Large intestine (tissue), 3 donors: ENCODE measurements at regions not wholly inside any gene's neighbourhood (a gene's known extent, or its start where the extent isn't known, plus 50 kb on each side); places are given as distances from the start of the nearest gene placed in this dataset.
A peak's percentile ranks its signal among the peaks of the same experiment; 100 is the strongest.
"Not testable (repeated sequence)": the region's sequence is repeated elsewhere in the genome, so short reads cannot be mapped to it uniquely, and the experiment has no call there.

ENCODE experiments used
- DNase-seq, 2 donors: peaks; one replicate each; pipeline versions ENCODE4 v3.0.0 to v3.0.0-alpha.2; 2013
- H3K27ac ChIP-seq: one replicate; pipeline ENCODE4 v1.5.1; 2013; ENCODE audit warnings: low read length
- H3K27me3 ChIP-seq: 2 replicates; pipeline ENCODE4 v1.6.1; 2013; ENCODE audit warnings: low read length; ENCODE audit not compliant: control insufficient read depth, insufficient read depth
- H3K36me3 ChIP-seq: 2 replicates; pipeline ENCODE4 v1.6.1; 2013; ENCODE audit warnings: low read length; ENCODE audit not compliant: control insufficient read depth, insufficient read depth
- H3K4me1 ChIP-seq: one replicate; pipeline ENCODE4 v1.6.1; 2013; ENCODE audit warnings: low read length; ENCODE audit not compliant: control insufficient read depth, insufficient read depth
- H3K4me3 ChIP-seq: one replicate; pipeline ENCODE4 v1.5.1; 2013; ENCODE audit warnings: low read length
- H3K9me3 ChIP-seq: one replicate; pipeline ENCODE4 v1.6.1; 2013; ENCODE audit warnings: mild to moderate bottlenecking, low read depth, low read length, moderate library complexity; ENCODE audit not compliant: control insufficient read depth
- WGBS: methylation state at CpG from one replicate; pipeline ENCODE4 v1.1.5; 2013; ENCODE audit warnings: low lambda C conversion rate; ENCODE audit not compliant: insufficient coverage; 5-methylcytosine and 5-hydroxymethylcytosine counted together

DNA sequence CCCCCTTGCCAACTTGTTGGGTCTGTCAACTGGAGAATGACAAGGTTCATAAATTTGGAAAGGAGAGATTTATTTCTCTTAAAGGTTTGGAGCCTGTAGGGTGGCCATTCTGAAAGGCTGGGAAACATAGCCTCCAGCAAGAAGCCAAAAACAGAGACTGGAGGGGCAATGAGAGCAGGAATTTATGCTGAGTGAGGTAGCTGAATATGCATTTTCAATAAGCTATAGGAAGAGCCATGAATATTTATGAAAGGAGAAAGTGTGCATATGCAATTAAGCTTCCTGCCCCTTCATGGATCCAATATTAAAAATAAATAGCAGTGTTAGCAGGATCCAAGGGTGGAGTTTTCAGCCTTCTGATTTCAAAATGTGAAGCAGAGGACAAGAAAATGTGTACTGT lies 306.1 kb upstream of the LRRC3B start:
- no peaks in the 10 kb centered on the region for H3K36me3 ChIP-seq
- H3K4me1 ChIP-seq = no peaks in the 10 kb centered on the region
- no peak overlapping the region for H3K27ac ChIP-seq
- H3K9me3 ChIP-seq = no peaks in the 10 kb centered on the region
- no peak for DNase-seq
- no peaks in the 10 kb centered on the region for H3K27me3 ChIP-seq
- H3K4me3 ChIP-seq = no peak overlapping the region

- no CpG with 5 or more reads among the region's 6 CpGs for WGBS
Observed at GRCh38 chr3:26323741-26324140, 298.8 kb upstream of the LRRC3B start.

DNA sequence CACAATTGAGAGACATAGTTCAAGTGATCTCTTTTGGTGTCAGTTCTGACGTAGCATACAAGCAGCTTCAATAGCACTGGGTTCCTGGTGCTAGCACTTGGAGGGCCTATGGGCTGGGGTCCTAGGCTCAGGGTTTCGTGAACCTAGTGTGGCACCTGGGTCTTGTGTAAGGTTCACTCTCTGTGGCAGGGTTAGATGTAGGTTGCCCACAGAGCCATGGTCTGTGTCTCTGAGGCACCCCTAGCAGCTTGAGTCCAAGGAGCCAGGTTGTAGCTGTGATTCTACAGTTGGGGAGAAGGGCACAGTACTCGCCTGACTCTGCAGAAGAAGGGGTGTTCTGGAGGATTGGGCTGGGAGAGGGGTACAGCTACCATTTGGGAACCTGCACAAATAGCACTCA lies 282.6 kb upstream of the LRRC3B start:
- no peaks in the 10 kb centered on the region for H3K4me1 ChIP-seq
- no peak overlapping the region for H3K27ac ChIP-seq
- DNase-seq = no peak
- no peaks in the 10 kb centered on the region for H3K27me3 ChIP-seq
- H3K4me3 ChIP-seq = no peak overlapping the region
- no peaks in the 10 kb centered on the region for H3K36me3 ChIP-seq
- WGBS = no CpG with 5 or more reads among the region's 3 CpGs
- no peaks in the 10 kb centered on the region for H3K9me3 ChIP-seq

More at GRCh38 chr3:26323741-26324140, 298.8 kb upstream of the LRRC3B start:
- not testable (repeated sequence) for H3K4me3 ChIP-seq, H3K27me3 ChIP-seq, H3K27ac ChIP-seq, H3K9me3 ChIP-seq, H3K4me1 ChIP-seq, DNase-seq, H3K36me3 ChIP-seq

GRCh38 chr3:26343647-26344046 lies 278.9 kb upstream of the LRRC3B start:
- H3K27ac ChIP-seq = no peak overlapping the region
- DNase-seq = no peak
- H3K4me3 ChIP-seq = no peak overlapping the region
- no peaks in the 10 kb centered on the region for H3K27me3 ChIP-seq
- WGBS = 100% methylated on average over 1 of the region's 1 CpG
- H3K9me3 ChIP-seq = peaks cover 4% of the 10 kb centered on the region
- no peaks in the 10 kb centered on the region for H3K36me3 ChIP-seq
- H3K4me1 ChIP-seq = no peaks in the 10 kb centered on the region

DNA sequence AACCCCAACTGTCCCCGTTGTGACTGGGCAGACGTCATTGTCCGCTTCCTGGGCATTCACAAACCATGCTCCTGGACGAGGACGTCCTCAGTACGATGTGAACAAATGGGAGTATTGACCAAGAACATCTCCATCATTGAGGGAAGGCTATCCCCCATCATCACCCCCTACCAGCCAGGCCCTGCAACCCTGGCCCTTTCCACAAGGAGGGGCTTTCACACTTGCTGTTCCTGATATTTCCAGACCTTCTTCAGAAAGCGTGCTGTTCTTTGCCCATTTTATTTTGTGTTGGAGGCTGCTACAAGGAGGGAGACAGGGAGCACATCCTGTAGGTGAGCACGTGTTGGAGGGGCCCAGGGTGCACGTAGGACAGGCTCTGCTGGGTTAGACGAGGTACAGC lies 277.0 kb upstream of the LRRC3B start:
- Histone ChIP-seq H3K36me3 (no peaks in the 10 kb centered on the region), H3K27me3 (no peaks in the 10 kb centered on the region), H3K4me3 (no peak overlapping the region), H3K4me1 (no peaks in the 10 kb centered on the region), H3K27ac (no peak overlapping the region), H3K9me3 (peaks cover 4% of the 10 kb centered on the region)
- WGBS = no CpG with 5 or more reads among the region's 10 CpGs
- DNase-seq = no peak

GRCh38 chr3:26346497-26346896 lies 276.1 kb upstream of the LRRC3B start:
- no CpG with 5 or more reads among the region's 13 CpGs for WGBS
- peaks cover 4% of the 10 kb centered on the region for H3K9me3 ChIP-seq
- no peaks in the 10 kb centered on the region for H3K27me3 ChIP-seq
- no peaks in the 10 kb centered on the region for H3K4me1 ChIP-seq
- DNase-seq = no peak
- H3K4me3 ChIP-seq = no peak overlapping the region
- H3K27ac ChIP-seq = no peak overlapping the region
- H3K36me3 ChIP-seq = no peaks in the 10 kb centered on the region

DNA sequence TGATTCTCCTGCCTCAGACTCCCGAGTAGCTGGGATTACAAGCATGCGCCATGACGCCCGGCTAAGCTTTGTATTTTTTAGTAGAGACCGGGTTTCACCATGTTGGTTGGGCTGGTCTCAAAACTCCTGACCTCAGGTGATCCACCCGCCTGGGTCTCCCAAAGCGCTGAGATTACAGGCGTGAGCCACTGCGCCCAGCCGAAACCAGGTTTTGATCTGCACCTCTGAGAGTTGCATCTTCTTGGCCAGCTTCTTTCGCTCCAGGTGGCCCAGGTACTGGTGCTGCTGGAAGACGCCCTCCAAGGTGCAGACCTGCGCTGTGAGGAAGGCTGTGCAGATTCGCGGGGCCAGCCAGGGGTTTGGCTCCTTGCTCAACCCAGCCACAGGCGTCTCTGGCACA lies 275.4 kb upstream of the LRRC3B start:
- H3K4me3 ChIP-seq = no peak overlapping the region
- no peaks in the 10 kb centered on the region for H3K4me1 ChIP-seq
- no CpG with 5 or more reads among the region's 16 CpGs for WGBS
- no peak overlapping the region for H3K27ac ChIP-seq
- H3K36me3 ChIP-seq = no peaks in the 10 kb centered on the region
- H3K27me3 ChIP-seq = no peaks in the 10 kb centered on the region
- DNase-seq = no peak
- H3K9me3 ChIP-seq = peaks cover 4% of the 10 kb centered on the region

DNA sequence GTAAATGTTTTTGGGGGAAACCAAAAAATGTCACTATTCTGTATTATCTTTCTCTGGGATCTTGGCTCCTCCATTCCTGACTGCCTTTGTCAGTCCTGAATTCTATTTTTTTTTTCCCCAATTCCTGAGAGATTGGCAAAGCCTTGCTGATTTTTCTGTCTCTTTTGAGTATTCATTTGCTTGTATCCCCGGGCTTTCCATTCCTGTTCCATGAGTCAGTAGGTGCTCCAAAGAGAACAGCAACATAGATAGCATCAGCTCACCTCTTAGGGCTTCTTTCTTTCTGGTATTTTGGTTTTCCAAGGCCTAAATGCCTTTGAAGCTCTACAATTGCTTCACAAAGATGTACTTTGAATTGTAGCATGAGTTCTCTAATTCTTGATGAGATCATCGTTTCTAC lies 271.7 kb upstream of the LRRC3B start:
- Histone ChIP-seq H3K27me3 (no peaks in the 10 kb centered on the region), H3K4me1 (no peaks in the 10 kb centered on the region), H3K36me3 (no peaks in the 10 kb centered on the region), H3K27ac (no peak overlapping the region), H3K9me3 (peaks cover 4% of the 10 kb centered on the region), H3K4me3 (no peak overlapping the region)
- 75% methylated on average over 1 of the region's 2 CpGs for WGBS
- DNase-seq = no peak

- DNase-seq = no peak
- no peak overlapping the region for H3K27ac ChIP-seq
- no peak overlapping the region for H3K4me3 ChIP-seq
- H3K9me3 ChIP-seq = no peaks in the 10 kb centered on the region
- no peaks in the 10 kb centered on the region for H3K36me3 ChIP-seq
- no peaks in the 10 kb centered on the region for H3K4me1 ChIP-seq
- H3K27me3 ChIP-seq = no peaks in the 10 kb centered on the region
Observed at GRCh38 chr3:26353097-26353496, 269.5 kb upstream of the LRRC3B start.

DNA sequence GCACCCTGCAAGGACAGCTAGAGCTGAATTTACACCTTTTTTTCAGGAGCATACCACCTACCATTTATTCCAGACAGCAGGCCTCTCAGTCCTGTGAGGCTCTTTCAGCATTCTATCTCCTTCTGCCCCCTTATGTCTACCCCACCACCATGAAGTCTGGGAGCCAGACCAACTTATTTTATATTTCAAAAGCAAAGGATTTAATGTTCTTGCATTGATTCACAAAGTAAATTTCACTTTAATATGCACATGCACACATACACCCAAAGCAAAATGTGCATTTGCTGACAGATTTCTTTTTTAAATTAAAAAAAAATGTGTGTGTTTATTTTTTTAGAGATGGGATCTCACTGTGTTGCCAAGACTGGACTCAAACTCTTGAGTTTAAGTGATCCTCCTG lies 264.2 kb upstream of the LRRC3B start:
- Histone ChIP-seq H3K27me3 (no peaks in the 10 kb centered on the region), H3K27ac (no peak overlapping the region), H3K4me3 (no peak overlapping the region), H3K36me3 (no peaks in the 10 kb centered on the region), H3K4me1 (no peaks in the 10 kb centered on the region), H3K9me3 (peaks cover 4% of the 10 kb centered on the region)
- DNase-seq = no peak

DNA sequence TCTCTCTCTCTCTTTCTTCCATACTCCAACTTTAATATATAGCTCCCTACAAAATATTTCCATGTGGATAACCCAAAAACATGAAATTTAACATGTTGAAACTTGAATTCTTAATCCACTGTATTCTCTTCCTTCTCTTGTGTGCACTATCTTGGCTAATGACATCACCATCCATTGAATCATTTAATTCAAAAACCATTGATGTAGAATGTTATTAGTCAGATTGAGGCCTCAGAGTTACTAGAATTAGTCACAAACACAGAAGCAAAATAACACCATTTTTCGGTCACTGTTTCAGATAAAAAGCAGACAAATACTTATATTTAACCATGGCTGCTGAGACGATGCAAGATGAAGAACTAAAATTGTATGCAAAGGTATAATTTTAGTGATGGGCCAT lies 256.9 kb upstream of the LRRC3B start:
- H3K4me1 ChIP-seq = no peaks in the 10 kb centered on the region
- H3K27me3 ChIP-seq = no peaks in the 10 kb centered on the region
- H3K9me3 ChIP-seq = peaks cover 4% of the 10 kb centered on the region
- H3K27ac ChIP-seq = no peak overlapping the region
- DNase-seq = no peak
- 86% methylated on average over 1 of the region's 2 CpGs for WGBS
- H3K36me3 ChIP-seq = no peaks in the 10 kb centered on the region
- no peak overlapping the region for H3K4me3 ChIP-seq

DNA sequence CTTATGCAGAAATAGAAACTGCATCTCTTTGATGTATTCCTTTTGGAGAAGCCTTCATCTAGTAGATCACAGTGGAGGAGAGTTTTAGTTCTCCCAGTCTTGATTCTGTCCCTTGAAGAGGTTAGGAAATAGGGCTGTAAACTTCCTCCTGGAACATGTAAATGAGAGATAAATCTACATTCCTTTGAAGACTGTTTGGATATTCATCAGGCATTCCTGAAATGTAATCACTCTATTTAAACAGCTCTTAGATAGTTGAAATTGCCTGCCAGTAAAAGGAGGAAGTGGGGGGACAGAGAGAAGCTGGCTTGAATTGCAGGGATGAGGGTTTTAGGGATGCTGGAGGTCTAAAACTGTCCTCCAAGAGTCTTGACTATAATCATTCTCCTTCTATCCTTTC lies 254.3 kb upstream of the LRRC3B start:
- Histone ChIP-seq H3K4me1 (no peaks in the 10 kb centered on the region), H3K9me3 (no peaks in the 10 kb centered on the region), H3K36me3 (no peaks in the 10 kb centered on the region), H3K27ac (no peak overlapping the region), H3K4me3 (no peak overlapping the region), H3K27me3 (no peaks in the 10 kb centered on the region)
- DNase-seq = peak in 1 of 2 donors; percentile 3
